H9 (cell line): ENCODE measurements at regions not wholly inside any gene's neighbourhood (a gene's known extent, or its start where the extent isn't known, plus 50 kb on each side); places are given as distances from the start of the nearest gene placed in this dataset.

Experiments used
- DNase-seq: peaks from one replicate; pipeline ENCODE4 v3.0.0-alpha.2; 2017
- H2AFZ ChIP-seq: one replicate; pipeline ENCODE4 v1.6.1; 2013; ENCODE audit warnings: mild to moderate bottlenecking, low read length, control low read depth, moderate library complexity
- H2AK5ac ChIP-seq: 2 replicates; pipeline ENCODE4 v1.6.1; 2013; ENCODE audit warnings: low read length, control low read depth, mixed read lengths; ENCODE audit not compliant: insufficient read length
- H2BK120ac ChIP-seq: one replicate; pipeline ENCODE4 v1.6.1; 2013; ENCODE audit warnings: low read depth, mild to moderate bottlenecking, low read length, control low read depth, inconsistent platforms; ENCODE audit not compliant: poor library complexity, severe bottlenecking
- H2BK12ac ChIP-seq: 2 replicates; pipeline ENCODE4 v1.6.1; 2013; ENCODE audit warnings: low read length, control low read depth, mixed read lengths, low read depth; ENCODE audit not compliant: insufficient read length
- H2BK15ac ChIP-seq: 2 replicates; pipeline ENCODE4 v1.6.1; 2013; ENCODE audit warnings: low read depth, low read length, control low read depth
- H2BK20ac ChIP-seq: one replicate; pipeline ENCODE4 v1.6.1; 2013; ENCODE audit warnings: low read depth, mild to moderate bottlenecking, low read length, control low read depth, inconsistent platforms; ENCODE audit not compliant: poor library complexity, severe bottlenecking
- H2BK5ac ChIP-seq: 2 replicates; pipeline ENCODE4 v1.6.1; 2013; ENCODE audit warnings: low read length, control low read depth, mixed read lengths; ENCODE audit not compliant: insufficient read length
- H3K14ac ChIP-seq: 2 replicates; pipeline ENCODE4 v1.6.1; 2013; ENCODE audit warnings: low read length, control low read depth; ENCODE audit not compliant: insufficient read depth
- H3K18ac ChIP-seq: 2 replicates; pipeline ENCODE4 v1.6.1; 2013; ENCODE audit warnings: low read depth, mild to moderate bottlenecking, mixed read lengths, low read length, control low read depth; ENCODE audit not compliant: insufficient read length
- H3K23ac ChIP-seq: 2 replicates; pipeline ENCODE4 v1.6.1; 2013; ENCODE audit warnings: low read length, control low read depth, mixed read lengths, low read depth; ENCODE audit not compliant: insufficient read length
- H3K23me2 ChIP-seq: 2 replicates; pipeline ENCODE4 v1.6.1; 2013; ENCODE audit warnings: low read depth, mild to moderate bottlenecking, mixed read lengths, low read length, control low read depth; ENCODE audit not compliant: insufficient read length, poor library complexity, severe bottlenecking
- H3K27ac ChIP-seq: 2 replicates; pipeline ENCODE4 v1.5.1; 2013; ENCODE audit warnings: low read length, control low read depth, mixed read lengths, low read depth; ENCODE audit not compliant: insufficient read length
- H3K27me3 ChIP-seq: 2 replicates; pipeline ENCODE4 v1.6.1; 2013; ENCODE audit warnings: low read length, control low read depth, inconsistent platforms; ENCODE audit not compliant: insufficient read depth
- H3K4ac ChIP-seq: 2 replicates; pipeline ENCODE4 v1.6.1; 2013; ENCODE audit warnings: low read depth, mild to moderate bottlenecking, control low read depth, inconsistent platforms, low read length, moderate library complexity
- H3K4me1 ChIP-seq: 2 replicates; pipeline ENCODE4 v1.6.1; 2013; ENCODE audit warnings: low read length, control low read depth, inconsistent platforms; ENCODE audit not compliant: insufficient read depth
- H3K4me2 ChIP-seq: 2 replicates; pipeline ENCODE4 v1.6.1; 2013; ENCODE audit warnings: low read length, control low read depth, mixed read lengths; ENCODE audit not compliant: insufficient read length, insufficient read depth
- H3K56ac ChIP-seq: 2 replicates; pipeline ENCODE4 v1.6.1; 2013; ENCODE audit warnings: low read depth, mild to moderate bottlenecking, mixed read lengths, low read length, control low read depth; ENCODE audit not compliant: insufficient read length
- H3K79me1 ChIP-seq: 2 replicates; pipeline ENCODE4 v1.6.1; 2013; ENCODE audit warnings: low read depth, mild to moderate bottlenecking, moderate library complexity, low read length, control low read depth, inconsistent platforms; ENCODE audit not compliant: insufficient read depth, poor library complexity, severe bottlenecking
- H3K79me2 ChIP-seq: 2 replicates; pipeline ENCODE4 v1.6.1; 2013; ENCODE audit warnings: low read length, control low read depth, inconsistent platforms; ENCODE audit not compliant: insufficient read depth
- H3K9ac ChIP-seq: 2 replicates; pipeline ENCODE4 v1.6.1; 2013; ENCODE audit warnings: low read length, control low read depth, mixed read lengths; ENCODE audit not compliant: insufficient read length; ENCODE audit errors: extremely low read depth
- H3K9me3 ChIP-seq: one replicate; pipeline ENCODE4 v1.6.1; 2013; ENCODE audit warnings: low read depth, low read length, inconsistent platforms; ENCODE audit not compliant: control insufficient read depth
- H3T11ph ChIP-seq: one replicate; pipeline ENCODE4 v1.6.1; 2013; ENCODE audit warnings: mild to moderate bottlenecking, low read length, control low read depth, inconsistent platforms
- H4K20me1 ChIP-seq: one replicate; pipeline ENCODE4 v1.6.1; 2013; ENCODE audit not compliant: control insufficient read depth, insufficient read length, insufficient read depth
- H4K5ac ChIP-seq: 2 replicates; pipeline ENCODE4 v1.6.1; 2013; ENCODE audit warnings: low read depth, mild to moderate bottlenecking, mixed read lengths, low read length, control low read depth; ENCODE audit not compliant: insufficient read length
- H4K8ac ChIP-seq: replicated peaks from 2 replicates; pipeline ENCODE4 v1.6.1; 2013; ENCODE audit warnings: low read length, control low read depth, mixed read lengths, low read depth; ENCODE audit not compliant: insufficient read length
- H4K91ac ChIP-seq: 2 replicates; pipeline ENCODE4 v1.6.1; 2013; ENCODE audit warnings: low read depth, mild to moderate bottlenecking, moderate library complexity, mixed read lengths, low read length, control low read depth; ENCODE audit not compliant: insufficient read length
- H3K27ac Mint-ChIP-seq, 3 experiments: 2 replicates in 2 of 3; 3 replicates in 1 of 3; pipeline ENCODE4 v1.8.0; 2020 to 2021; ENCODE audit warnings: mixed read lengths in 3 of 3, mild to moderate bottlenecking in 1 of 3, moderate library complexity in 1 of 3
- H3K27me3 Mint-ChIP-seq: 2 replicates; pipeline ENCODE4 v1.8.0; 2021; ENCODE audit warnings: low read depth, mild to moderate bottlenecking, moderate library complexity, mixed read lengths
- H3K36me3 Mint-ChIP-seq, 3 experiments: 2 replicates in 2 of 3; 3 replicates in 1 of 3; pipeline ENCODE4 v1.8.0; 2020 to 2021; ENCODE audit warnings: low read depth in 3 of 3, mixed read lengths in 3 of 3; ENCODE audit not compliant: insufficient read depth in 1 of 3
- H3K4me1 Mint-ChIP-seq, 2 experiments: 2 replicates each; pipeline ENCODE4 v1.8.0; 2020; ENCODE audit warnings: mixed read lengths in 2 of 2
- H3K4me3 Mint-ChIP-seq, 2 experiments: 2 replicates in 1 of 2; 3 replicates in 1 of 2; pipeline ENCODE4 v1.8.0; 2020 to 2021; ENCODE audit warnings: mild to moderate bottlenecking in 2 of 2, mixed read lengths in 2 of 2, moderate library complexity in 1 of 2
- H3K9me3 Mint-ChIP-seq, 2 experiments: 2 replicates in 1 of 2; 3 replicates in 1 of 2; pipeline ENCODE4 v1.8.0; 2020; ENCODE audit warnings: mild to moderate bottlenecking in 2 of 2, mixed read lengths in 2 of 2, moderate library complexity in 1 of 2
- WGBS: extraction: QIAGEN DNeasy Blood & Tissue Kit; methylation state at CpG from one replicate; pipeline ENCODE4 v1.1.7; 2013; ENCODE audit warnings: missing lambda C conversion rate, low lambda C conversion rate, mixed read lengths; ENCODE audit not compliant: insufficient read length; ENCODE audit errors: extremely low coverage; 5-methylcytosine and 5-hydroxymethylcytosine counted together
- TF ChIP-seq, protein P1 (sequence below): fragments of 200-600 bp; sonication (generic); conservative IDR thresholded peaks from 3 replicates; pipeline ENCODE4 v1.8.0; 2021; ENCODE audit warnings: antibody characterized with exemption, mild to moderate bottlenecking

GRCh38 chr13:84362777-84363176 lies 480.5 kb upstream of the SLITRK1 start:
- Histone ChIP-seq H2BK12ac (no peak overlapping the region), H2BK15ac (no peak overlapping the region), H3K18ac (no peak overlapping the region), H3K56ac (no peak overlapping the region), H3K23me2 (no peaks in the 10 kb centered on the region), H4K91ac (no peak overlapping the region), H2BK20ac (no peak overlapping the region), H3K4ac (no peak overlapping the region), H2BK5ac (no peak overlapping the region), H4K8ac (no peak overlapping the region), H3K27ac (no peak overlapping the region), H3K23ac (no peak overlapping the region), H2AFZ (no peak overlapping the region), H3K79me2 (no peaks in the 10 kb centered on the region), H3K14ac (no peak overlapping the region), H3K4me2 (no peak overlapping the region), H3T11ph (no peak overlapping the region), H4K5ac (no peak overlapping the region), H3K27me3 (no peaks in the 10 kb centered on the region), H4K20me1 (no peaks in the 10 kb centered on the region), H2AK5ac (no peak overlapping the region), H2BK120ac (no peak overlapping the region), H3K4me1 (no peaks in the 10 kb centered on the region; the same call in 1 of the 2 replicates), H3K9me3 (no peaks in the 10 kb centered on the region), H3K79me1 (no peaks in the 10 kb centered on the region), H3K9ac (no peak overlapping the region)
- no peaks in the 10 kb centered on the region for H3K27me3 Mint-ChIP-seq
- H3K36me3 Mint-ChIP-seq, result no peaks in the 10 kb centered on the region
- H3K4me1 Mint-ChIP-seq, result no peaks in the 10 kb centered on the region
- no peaks in the 10 kb centered on the region for H3K9me3 Mint-ChIP-seq
- H3K27ac Mint-ChIP-seq, result no peak overlapping the region
- no peak overlapping the region for H3K4me3 Mint-ChIP-seq
- no CpG with 5 or more reads among the region's 3 CpGs for WGBS
- no peak for DNase-seq
- TF ChIP-seq, protein P1, sequence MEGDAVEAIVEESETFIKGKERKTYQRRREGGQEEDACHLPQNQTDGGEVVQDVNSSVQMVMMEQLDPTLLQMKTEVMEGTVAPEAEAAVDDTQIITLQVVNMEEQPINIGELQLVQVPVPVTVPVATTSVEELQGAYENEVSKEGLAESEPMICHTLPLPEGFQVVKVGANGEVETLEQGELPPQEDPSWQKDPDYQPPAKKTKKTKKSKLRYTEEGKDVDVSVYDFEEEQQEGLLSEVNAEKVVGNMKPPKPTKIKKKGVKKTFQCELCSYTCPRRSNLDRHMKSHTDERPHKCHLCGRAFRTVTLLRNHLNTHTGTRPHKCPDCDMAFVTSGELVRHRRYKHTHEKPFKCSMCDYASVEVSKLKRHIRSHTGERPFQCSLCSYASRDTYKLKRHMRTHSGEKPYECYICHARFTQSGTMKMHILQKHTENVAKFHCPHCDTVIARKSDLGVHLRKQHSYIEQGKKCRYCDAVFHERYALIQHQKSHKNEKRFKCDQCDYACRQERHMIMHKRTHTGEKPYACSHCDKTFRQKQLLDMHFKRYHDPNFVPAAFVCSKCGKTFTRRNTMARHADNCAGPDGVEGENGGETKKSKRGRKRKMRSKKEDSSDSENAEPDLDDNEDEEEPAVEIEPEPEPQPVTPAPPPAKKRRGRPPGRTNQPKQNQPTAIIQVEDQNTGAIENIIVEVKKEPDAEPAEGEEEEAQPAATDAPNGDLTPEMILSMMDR, result no peak
